SKM-1 (cell line): ENCODE measurements at regions not wholly inside any gene's neighbourhood (a gene's known extent, or its start where the extent isn't known, plus 50 kb on each side); places are given as distances from the start of the nearest gene placed in this dataset.

Source experiments
- DNase-seq: peaks from one replicate; lab custom pipeline; 2025; ENCODE audit not compliant: unreplicated experiment; lab: John Stamatoyannopoulos, UW

DNA sequence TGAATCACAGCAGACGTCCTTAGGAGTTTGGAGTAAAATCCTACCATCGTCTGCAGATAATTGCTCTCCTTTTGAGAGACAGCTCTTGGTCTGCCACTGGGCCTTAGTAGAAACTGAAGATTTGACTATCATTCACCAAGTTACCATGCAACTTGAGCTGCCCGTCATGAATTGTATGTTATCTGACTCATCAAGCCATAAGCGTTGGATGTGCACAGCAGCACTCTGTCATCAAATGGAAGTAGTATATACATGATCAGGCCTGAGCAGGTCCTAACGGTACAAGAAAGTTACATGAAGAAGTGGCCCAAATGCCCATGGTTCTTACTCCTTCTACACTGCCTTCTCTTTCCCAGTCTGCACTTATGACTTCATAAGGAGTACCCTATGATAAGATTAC is 317.8 kb downstream of the GPATCH2 start:
- no peak for DNase-seq

DNA sequence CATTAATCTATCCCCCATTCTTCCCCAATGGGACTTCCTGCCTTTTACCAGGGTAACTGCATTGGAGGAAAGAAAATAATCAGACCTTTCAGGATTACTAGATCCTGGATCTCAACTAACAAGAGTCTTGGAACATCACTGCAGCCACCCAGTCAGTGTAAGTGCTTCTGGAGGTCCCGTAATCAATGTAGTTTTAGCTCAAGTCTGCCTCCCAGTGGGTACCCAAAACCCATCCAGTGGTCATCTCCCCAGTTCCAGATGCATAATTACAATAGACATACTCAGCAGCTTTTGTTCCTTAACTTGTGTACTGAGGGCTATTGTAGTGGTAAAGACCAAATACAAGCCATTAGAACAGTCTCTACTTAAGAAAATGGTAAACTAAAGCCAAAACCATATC is 319.1 kb downstream of the GPATCH2 start:
- DNase-seq, result no peak

DNA sequence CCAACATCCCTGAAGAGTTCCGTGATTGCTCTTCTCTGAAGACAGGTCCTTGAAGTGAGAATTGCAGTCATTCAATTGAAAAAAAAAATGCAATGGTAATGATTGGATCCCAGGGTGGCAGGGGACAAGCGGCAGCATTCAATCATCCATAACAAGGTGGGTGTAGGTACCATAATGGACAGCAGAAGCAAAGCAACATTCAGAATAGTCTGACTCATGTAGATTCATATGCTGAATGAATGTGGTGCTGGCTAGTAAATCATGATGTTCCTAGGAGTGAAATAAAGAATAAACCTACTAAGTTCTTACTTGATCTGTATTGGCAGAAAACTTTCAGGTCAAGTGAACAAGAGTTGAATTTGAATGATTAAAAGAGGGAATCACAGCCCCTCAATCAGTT is 319.6 kb downstream of the GPATCH2 start:
- DNase-seq, result no peak

DNA sequence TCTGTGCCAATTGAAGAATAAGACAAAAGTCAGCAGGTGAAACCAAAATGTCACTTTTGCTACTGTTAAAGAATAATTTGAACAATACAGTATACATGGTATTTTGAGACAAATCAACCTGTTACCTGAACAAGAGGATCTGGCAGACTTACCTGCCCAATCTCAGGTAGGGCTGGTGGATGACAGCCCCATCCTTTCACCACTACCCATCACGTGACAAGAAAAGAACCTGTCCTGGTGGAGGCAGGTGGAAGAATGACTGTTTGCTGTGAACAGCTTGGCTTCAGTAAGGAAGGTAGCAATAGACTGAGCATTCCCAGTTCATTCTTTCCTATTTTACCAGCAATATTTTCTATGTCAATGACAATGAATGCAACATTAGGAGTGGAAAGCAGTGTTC is 349.6 kb downstream of the GPATCH2 start:
- no peak for DNase-seq

DNA sequence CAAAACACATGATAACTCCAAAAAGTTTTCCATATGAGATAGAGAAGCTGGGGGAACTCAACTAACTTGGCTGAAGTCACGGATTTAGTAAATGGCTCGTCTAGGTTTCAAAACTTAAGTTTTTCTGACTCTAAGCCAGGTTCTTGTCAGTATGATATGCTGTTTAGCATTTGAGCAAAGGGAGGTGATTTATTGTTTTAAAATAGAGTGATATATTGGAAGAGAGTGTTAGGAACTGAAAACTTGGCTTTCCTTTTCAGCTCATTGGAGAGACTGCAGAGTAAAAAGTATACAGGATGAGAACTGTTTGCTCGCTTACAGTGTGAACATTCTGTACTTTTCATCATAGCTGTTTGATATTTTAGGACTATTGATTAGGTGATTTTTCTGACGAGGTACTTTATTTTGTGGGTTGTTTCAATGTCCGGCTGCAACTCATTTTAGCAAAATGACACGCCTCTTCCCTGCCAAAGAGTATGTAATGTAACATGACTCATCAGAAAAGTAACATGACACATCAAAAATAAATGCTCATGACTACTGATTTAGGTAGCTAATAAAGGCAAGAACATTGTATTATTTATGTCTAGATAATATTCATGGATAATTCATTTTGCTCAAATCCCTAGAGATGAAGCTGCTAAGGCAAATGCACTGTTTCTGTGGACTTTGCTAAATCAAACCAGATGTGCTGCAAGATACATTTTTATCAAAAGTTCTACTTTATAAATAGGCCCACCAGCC is 355.1 kb downstream of the GPATCH2 start:
- no peak for DNase-seq

DNA sequence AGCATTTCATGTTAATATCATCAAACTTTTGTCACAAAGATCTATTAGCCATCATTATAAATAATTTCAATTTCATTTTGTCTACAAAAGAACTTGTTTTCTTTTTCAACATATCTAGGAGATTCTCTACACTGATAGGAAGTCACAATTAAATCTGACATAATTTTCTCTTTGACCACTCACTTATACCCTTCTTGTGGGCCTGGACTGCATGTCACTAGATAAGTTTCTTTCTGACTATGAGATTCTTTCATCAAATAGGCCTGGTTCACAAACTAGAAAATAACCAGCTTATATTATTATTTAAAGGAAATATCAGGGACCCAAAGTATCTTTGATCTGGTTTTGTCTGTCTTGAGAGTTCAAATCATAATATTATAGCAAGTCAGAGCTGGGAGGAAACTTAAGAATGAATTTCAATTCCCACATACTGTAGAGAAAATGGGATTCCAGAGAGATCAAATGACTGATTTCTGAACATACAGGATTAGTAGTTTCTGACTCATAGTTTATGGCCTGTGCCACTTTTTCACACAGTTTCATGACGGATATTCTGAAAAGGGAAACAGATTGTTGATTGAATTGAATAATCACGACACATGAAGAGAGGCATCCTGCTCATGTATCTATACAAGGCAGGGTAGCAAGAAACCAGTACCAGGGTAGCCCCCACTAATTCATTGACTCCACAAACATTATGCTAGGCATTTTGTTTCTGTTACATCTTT is 355.8 kb downstream of the GPATCH2 start:
- no peak for DNase-seq

DNA sequence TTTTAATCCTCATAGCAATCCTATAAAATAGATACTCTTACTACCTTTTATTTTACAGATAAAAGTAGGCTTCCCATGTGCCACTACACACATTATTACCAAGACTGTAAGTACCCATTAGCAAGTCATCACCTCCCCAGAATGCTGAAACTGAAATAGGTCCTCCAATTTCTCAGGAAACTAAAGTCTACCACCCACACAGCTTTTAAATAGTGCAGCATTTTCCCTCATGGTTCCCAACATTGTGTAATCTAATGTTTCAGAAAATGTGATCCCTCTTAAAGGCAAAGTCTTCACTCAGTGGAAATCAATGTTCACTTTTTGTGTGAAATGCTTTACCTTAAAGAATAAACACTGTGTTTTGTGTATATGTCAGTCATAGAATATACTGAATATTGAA is 356.5 kb downstream of the GPATCH2 start:
- DNase-seq, result no peak

DNA sequence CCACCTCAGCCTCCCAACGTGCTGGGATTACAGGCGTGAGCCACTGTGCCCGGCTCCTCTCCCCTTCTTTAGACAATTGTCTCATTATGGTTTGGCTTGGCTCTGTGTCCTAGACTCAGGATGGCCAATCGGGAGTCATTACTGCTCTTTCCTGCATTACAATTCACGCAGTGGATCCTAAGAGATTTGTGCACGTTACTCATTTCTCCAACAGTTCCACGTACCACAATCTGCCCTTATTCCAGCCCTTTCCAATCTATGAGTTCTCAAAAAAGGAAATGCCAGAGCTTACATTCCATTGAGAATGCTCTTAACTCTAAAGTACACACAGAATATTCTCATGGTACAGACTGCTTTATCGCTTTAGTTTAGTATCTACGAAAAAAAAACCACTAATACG is 357.0 kb downstream of the GPATCH2 start:
- no peak for DNase-seq

DNA sequence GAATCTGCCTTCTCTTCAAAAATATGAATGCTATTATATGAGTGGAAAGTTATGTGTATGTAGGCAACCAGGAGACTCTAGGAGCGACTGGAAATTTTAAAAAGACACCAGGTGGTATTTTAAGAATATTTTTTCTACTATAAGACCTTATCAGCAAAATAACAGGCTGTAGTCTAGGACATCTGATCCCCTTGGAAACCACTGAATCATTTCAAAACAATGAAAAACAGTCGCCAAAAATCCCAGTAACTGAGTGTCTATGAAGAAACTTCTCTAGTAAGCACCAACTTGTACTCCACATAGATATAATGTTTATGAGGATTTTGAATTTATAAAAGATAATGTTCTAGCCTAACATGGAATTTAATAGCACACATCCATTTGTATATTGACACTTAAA is 358.5 kb downstream of the GPATCH2 start:
- DNase-seq, result no peak

DNA sequence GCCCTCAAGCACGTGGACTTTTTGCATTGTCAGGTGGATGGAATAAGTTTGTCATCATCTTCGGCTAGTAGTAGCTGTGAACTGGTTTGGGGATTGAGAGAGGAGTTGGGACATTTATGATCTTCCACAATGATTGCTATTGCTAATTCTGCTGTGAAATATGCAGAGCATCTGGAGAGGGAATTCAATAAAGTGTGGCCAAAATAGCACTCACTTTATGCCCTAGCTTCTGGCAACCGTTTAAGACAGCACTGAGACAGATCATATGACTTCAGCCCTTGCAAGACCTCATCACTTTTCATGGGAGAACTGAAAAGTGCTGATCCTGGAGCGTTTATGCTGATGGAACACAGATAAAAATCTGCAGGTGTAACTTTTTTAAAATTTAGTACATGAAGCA is 360.8 kb downstream of the GPATCH2 start:
- no peak for DNase-seq

DNA sequence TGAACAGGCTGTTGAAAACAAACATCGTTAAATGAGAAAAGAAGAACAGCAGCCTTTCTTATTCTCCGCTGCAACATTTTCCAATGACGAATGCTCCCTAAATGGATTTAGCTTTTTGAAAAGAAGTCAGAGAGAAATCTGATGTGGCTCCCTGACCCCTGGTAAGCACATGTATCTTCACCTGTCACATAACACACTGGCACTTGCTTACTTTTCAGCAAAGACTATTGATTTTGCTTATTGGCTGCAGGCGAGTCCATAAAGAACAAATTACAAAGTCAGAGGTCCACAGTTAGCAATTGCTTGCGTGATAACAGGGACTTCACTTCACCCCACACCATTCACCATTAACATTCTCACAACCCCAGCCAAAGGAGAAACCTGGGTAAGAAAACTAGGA is 362.8 kb downstream of the GPATCH2 start:
- DNase-seq, result no peak

DNA sequence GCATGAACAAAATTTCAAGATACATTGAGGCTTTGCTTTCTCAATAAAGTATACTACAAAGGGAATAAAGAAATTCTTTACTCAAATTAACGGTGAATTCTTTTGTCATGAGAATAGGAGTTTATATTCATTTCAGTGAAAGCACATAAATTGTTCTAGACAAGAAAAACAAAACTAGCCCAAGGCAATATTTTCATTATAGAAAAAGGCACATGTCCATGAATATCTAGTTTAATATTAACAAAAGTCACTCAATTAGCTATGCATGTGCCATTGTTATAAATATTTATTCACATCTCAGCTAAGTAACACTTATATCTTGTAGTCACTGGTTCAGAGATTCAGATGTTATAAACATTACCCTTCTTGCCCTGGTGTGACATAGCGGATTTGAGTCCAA is 369.3 kb downstream of the GPATCH2 start:
- no peak for DNase-seq

DNA sequence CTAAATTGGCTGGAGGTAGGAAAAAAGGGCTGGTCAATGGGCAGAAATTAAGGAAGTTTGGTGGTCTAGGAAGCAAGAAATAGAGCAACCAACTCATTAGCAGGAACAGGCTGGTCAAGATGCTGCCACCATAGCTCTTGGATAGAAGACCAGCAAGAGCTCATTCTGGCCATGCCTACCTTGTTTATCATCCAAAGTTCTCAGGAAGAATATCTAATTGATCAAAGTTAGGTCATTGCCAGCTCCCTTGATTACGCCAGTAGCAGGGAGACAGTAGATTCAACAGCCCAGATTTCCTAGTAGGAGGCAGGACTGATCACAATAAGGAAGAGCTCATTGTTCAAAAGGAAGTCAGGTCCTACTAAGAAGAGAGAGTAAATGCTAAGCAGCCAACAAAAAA is 370.2 kb downstream of the GPATCH2 start:
- DNase-seq, result no peak

DNA sequence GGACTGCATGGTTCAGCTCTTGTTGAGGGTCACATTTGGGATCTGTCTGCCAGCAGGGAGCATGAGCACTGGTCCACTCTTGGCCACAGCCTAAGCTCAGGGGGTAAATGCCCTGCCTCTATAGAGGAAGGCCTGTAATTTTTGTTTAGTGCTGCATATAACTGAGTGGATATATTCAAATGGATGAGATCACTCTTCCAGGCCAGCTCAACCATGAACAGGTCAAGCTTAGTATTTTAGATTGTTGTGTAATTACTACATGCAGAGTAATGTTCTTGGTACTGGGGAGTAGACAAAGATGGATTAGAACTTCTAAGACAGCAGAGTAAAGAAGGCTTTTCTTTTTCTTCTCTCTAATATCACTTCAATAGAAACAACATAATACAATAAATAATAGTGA is 376.9 kb downstream of the GPATCH2 start:
- DNase-seq, result no peak

DNA sequence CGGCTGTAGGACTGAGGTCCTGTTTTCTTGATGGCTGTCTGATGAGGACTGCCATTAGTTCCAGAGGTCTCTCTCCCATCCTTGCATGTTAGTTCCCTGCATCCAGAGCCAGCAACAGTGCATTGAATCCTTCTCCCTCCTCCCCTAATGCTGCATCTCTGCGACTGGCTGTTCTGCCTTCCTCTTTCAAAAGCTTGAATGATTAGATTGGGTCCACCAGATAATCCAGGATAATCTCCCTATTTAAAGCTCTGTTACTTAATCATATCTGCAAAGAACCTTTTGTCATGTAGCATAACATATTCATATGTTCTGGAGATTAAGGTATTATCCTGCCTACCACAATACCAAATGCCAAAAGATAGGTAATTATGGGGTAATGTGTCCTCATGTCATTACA is 377.5 kb downstream of the GPATCH2 start:
- DNase-seq, result no peak

DNA sequence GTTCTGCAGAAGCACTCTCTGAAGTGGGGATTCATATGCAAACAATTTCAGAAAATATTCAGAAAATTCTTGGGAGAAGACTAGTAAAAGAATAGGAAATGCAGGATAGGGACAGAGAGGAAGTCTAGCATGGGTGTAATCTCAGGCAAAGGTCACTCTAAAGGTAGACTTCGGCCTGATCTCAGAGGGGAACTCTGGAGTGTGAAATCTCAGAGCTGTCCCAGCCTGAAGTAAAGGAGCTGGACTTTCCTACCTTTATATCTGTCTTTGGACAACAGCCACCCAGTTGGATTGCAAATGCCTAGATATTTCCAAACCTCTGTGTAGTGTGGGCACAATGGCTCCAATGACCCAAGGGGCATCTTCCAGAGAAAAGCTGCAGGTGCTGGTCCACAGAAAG is 379.8 kb downstream of the GPATCH2 start:
- DNase-seq, result no peak

DNA sequence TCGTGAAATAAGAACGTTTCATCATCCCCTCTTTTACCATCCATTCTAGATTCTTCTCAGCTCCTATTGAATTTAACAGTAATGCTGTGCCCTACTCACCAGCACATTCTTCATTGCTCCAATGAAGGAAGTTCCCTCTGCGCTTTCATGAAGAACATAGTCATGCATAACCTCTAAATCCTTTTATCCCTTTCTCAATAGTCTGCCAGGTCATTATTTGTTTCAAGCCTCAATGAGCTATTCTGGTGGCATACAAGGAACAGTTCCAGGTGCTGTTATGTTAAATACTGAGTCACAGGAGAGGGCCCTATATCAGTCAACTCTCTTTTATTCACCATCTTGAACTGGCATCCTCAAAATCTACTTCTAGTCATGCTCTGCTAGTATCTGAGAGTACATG is 381.0 kb downstream of the GPATCH2 start:
- DNase-seq, result no peak

DNA sequence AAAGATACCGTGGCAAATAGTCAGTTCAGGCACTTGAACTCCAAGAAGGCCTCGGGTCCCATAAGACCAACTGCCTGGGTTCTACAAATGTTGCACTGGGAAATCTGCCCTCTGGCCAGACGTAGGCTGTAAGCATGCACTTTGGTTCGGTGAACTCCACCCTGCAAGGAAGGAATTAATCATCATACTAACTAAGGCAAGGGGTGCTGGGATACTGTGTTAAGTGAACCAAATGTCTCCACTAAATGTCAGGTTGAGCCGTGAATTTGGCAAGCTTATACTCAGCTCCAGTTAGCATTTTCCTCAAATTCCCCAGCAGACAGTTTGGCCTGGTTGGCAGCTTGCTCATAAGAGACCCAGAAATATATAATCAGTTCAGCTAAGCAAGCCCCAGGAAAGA is 385.9 kb downstream of the GPATCH2 start:
- no peak for DNase-seq

DNA sequence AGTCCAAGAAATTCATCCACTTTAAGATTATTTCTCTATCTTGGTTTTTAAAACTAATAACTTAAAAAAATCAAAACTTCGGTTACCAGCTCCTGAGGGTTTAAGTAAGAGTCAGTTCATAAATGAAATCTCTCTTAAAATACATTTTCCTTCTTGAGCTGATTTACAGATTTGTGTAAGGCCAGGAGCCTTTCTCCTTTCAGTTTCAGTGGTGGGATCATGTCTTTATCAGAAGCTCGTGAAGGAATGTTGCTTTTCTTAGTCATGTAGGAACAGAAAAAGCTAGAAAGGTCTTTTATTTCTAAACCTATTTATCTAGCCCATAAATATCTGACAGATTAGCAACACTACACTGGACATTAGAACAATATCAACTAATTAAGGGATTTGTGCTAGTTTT is 390.2 kb downstream of the GPATCH2 start:
- no peak for DNase-seq

DNA sequence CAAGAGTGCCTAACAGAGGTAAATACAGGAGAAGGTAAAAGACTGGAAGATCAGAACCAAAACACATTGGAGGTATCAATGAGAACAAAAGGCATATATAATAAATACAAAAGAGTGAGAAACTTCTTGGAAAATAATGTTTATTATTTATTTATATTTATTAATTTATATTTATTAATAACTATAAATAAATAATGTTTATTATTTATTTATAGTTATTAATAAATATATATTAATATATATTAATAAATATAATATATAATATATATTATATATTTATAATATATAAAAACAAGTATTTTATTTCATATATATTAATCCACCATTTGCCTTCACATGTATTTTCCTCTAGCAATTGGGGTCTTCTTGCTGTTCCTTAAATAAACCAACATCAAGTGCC is 391.9 kb downstream of the GPATCH2 start:
- DNase-seq, result no peak

DNA sequence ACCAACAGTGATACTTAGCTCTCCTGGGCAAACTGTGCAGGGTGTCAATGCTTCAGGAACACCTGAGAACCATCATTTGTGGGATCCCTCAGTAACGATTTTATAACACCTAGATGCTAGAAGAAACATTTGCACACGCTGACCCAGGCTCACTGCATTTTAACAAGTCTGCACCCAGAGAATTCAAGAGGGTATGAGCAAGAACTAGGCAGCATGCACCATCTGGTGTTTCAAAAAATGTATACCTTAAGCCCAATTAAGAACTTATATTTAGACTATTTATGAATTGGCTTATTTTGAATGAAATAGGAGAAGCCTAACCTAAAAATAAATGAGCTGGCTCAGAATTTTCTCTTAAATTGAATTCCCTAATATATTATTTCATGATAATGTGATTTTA is 400.5 kb downstream of the GPATCH2 start:
- DNase-seq, result no peak

DNA sequence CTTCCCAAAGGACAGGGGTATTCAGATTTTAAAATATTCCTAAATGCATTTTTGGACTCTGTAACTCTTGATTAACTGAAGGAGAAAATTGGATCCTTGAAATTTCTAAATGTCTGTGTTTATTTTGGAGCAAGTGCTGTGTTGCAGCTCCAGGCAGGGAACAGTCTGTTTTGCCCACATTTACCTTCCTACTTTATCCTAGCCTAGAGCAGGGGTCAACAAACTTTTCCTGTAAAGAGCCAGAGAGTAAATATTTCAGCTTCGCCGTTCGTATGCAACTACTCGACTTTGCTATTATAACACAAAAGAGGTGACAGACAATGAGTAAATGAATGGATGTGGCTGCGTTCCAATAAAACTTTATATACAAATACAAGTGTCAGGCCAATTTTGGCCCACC is 402.2 kb downstream of the GPATCH2 start:
- no peak for DNase-seq

DNA sequence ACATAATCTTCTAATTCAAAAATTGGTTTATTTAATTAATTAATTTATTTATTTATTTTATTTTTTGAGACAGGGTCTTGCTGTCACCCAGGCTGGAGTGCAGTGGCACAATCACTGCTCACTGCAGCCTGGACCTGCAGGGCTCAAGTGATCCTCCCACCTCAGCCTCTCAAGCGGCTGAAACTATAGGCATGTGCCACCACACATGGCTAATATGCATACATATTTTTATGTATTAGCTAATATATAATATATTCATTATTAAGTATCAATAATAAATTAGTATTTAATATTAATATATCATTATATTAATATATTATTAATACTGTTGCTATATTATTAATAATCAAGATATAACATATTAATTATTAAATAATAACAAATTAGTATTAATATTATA is 406.7 kb downstream of the GPATCH2 start:
- DNase-seq, result no peak
